H1 (cell line): ENCODE measurements at regions not wholly inside any gene's neighbourhood (a gene's known extent, or its start where the extent isn't known, plus 50 kb on each side); places are given as distances from the start of the nearest gene placed in this dataset.

Source experiments
- CTCF ChIA-PET: fragments of 300-600 bp; sonication (Branson Sonifier 250); formaldehyde crosslinking; loops from one replicate; lab custom pipeline; 2021; ENCODE audit not compliant: partially characterized antibody; lab: Charles Lee
- POLR2A ChIA-PET: fragments of 300-600 bp; sonication (Branson Sonifier 250); formaldehyde crosslinking; loops from one replicate; lab custom pipeline; 2021; ENCODE audit warnings: inconsistent platforms; ENCODE audit not compliant: partially characterized antibody; lab: Charles Lee
- DNase-seq, 2 experiments: peaks; one replicate each; pipeline versions ENCODE4 v3.0.0 to v3.0.0-alpha.2; 2010 to 2022; ENCODE audit warnings: low spot score in 2 of 2, low read depth in 1 of 2, mixed read lengths in 1 of 2
- FAIRE-seq: peaks from 2 replicates; lab custom pipeline; 2011; peaks lifted over from hg19 to GRCh38; lab: Jason Lieb, UNC
- H2AFZ ChIP-seq: 2 replicates; pipeline ENCODE4 v1.8.1; 2012; ENCODE audit warnings: low read length, inconsistent platforms
- H2AK5ac ChIP-seq: 2 replicates; pipeline ENCODE4 v1.6.1; 2013; ENCODE audit warnings: low read depth, low read length
- H2BK120ac ChIP-seq: replicated peaks from 2 replicates; pipeline ENCODE3; 2013; ENCODE audit warnings: low read depth, low read length, inconsistent platforms
- H2BK12ac ChIP-seq: 2 replicates; pipeline ENCODE4 v1.6.1; 2013; ENCODE audit warnings: low read depth, low read length
- H2BK15ac ChIP-seq: 2 replicates; pipeline ENCODE4 v1.6.1; 2013; ENCODE audit warnings: low read length
- H2BK20ac ChIP-seq: 2 replicates; pipeline ENCODE4 v1.6.1; 2013; ENCODE audit warnings: low read length
- H2BK5ac ChIP-seq: 2 replicates; pipeline ENCODE4 v1.6.1; 2013; ENCODE audit warnings: low read depth, low read length
- H3K14ac ChIP-seq: 2 replicates; pipeline ENCODE4 v1.6.1; 2013; ENCODE audit warnings: inconsistent platforms; ENCODE audit not compliant: insufficient read length
- H3K18ac ChIP-seq: 2 replicates; pipeline ENCODE4 v1.6.1; 2013; ENCODE audit warnings: low read length; ENCODE audit errors: extremely low read depth
- H3K23ac ChIP-seq: 2 replicates; pipeline ENCODE4 v1.6.1; 2013; ENCODE audit warnings: inconsistent platforms; ENCODE audit not compliant: insufficient read length
- H3K23me2 ChIP-seq: 2 replicates; pipeline ENCODE4 v1.6.1; 2013; ENCODE audit warnings: low read depth, low read length
- H3K27ac ChIP-seq: 2 replicates; pipeline ENCODE4 v1.6.1; 2011; ENCODE audit warnings: low read depth, low read length, inconsistent platforms
- H3K27me3 ChIP-seq, 4 experiments: replicated peaks in 1 of 4; 1 replicate in 1 of 4; 2 replicates in 3 of 4; pipeline versions ENCODE4 v1.6.1 to v1.8.1; 2011 to 2013; ENCODE audit warnings: low read length in 3 of 4, mild to moderate bottlenecking in 3 of 4, inconsistent platforms in 2 of 4, mixed read lengths in 2 of 4, moderate library complexity in 1 of 4; ENCODE audit not compliant: control insufficient read depth in 3 of 4, insufficient read depth in 3 of 4; ENCODE audit errors: extremely low read depth in 1 of 4
- H3K36me3 ChIP-seq, 4 experiments: 2 replicates each; pipeline versions ENCODE4 v1.6.1 to v1.8.1; 2011 to 2013; ENCODE audit warnings: mild to moderate bottlenecking in 4 of 4, low read length in 3 of 4, moderate library complexity in 2 of 4, control low read depth in 1 of 4, inconsistent platforms in 1 of 4; ENCODE audit not compliant: insufficient read depth in 4 of 4, control insufficient read depth in 2 of 4
- H3K4ac ChIP-seq: replicated peaks from 2 replicates; pipeline ENCODE3; 2013; ENCODE audit warnings: low read length, low read depth, mixed read lengths, inconsistent platforms; ENCODE audit not compliant: insufficient read length
- H3K4me1 ChIP-seq, 4 experiments: replicated peaks in 1 of 4; 1 replicate in 1 of 4; 2 replicates in 3 of 4; pipeline versions ENCODE4 v1.6.1 to v1.8.1; 2011 to 2013; ENCODE audit warnings: low read length in 3 of 4, inconsistent platforms in 2 of 4, mixed read lengths in 1 of 4; ENCODE audit not compliant: insufficient read depth in 4 of 4, control insufficient read depth in 3 of 4
- H3K4me2 ChIP-seq, 2 experiments: 2 replicates each; pipeline versions ENCODE4 v1.6.1 to v1.8.1; 2011 to 2013; ENCODE audit warnings: low read depth in 2 of 2, low read length in 2 of 2, control low read depth in 1 of 2, inconsistent platforms in 1 of 2, mild to moderate bottlenecking in 1 of 2; ENCODE audit not compliant: insufficient read depth in 1 of 2
- H3K4me3 ChIP-seq, 4 experiments: fragments of 200-600, 300-600 bp in 1 of 4; sonication (generic), shearing (Covaris generic), sonication (Bioruptor Twin) in 1 of 4; 2 replicates each; pipeline versions ENCODE4 v1.5.1 to v1.8.1; 2011 to 2016; ENCODE audit warnings: low read length in 4 of 4, low read depth in 3 of 4, control low read depth in 2 of 4, inconsistent platforms in 2 of 4, mild to moderate bottlenecking in 2 of 4, mixed read lengths in 1 of 4, moderate library complexity in 1 of 4; ENCODE audit not compliant: insufficient read depth in 2 of 4; ENCODE audit errors: extremely low read depth in 1 of 4
- H3K56ac ChIP-seq: replicated peaks from 2 replicates; pipeline ENCODE3; 2013; ENCODE audit warnings: low read depth, mild to moderate bottlenecking, mixed read lengths, low read length, inconsistent platforms; ENCODE audit not compliant: insufficient read length
- H3K79me1 ChIP-seq: 2 replicates; pipeline ENCODE4 v1.6.1; 2013; ENCODE audit warnings: low read depth, low read length, control low read depth
- H3K79me2 ChIP-seq, 2 experiments: 2 replicates each; pipeline versions ENCODE4 v1.6.1 to v1.8.1; 2012 to 2013; ENCODE audit warnings: low read length in 2 of 2, mild to moderate bottlenecking in 2 of 2, inconsistent platforms in 1 of 2; ENCODE audit not compliant: insufficient read depth in 2 of 2, control insufficient read depth in 1 of 2
- H3K9ac ChIP-seq, 4 experiments: replicated peaks in 1 of 4; 1 replicate in 1 of 4; 2 replicates in 3 of 4; pipeline versions ENCODE4 v1.6.1 to v1.8.1; 2011 to 2013; ENCODE audit warnings: low read depth in 3 of 4, low read length in 3 of 4, control low read depth in 2 of 4, mild to moderate bottlenecking in 2 of 4, moderate library complexity in 2 of 4, inconsistent platforms in 1 of 4; ENCODE audit errors: extremely low read depth in 1 of 4
- H3K9me3 ChIP-seq, 2 experiments: 2 replicates each; pipeline versions ENCODE4 v1.6.1 to v1.8.1; 2012 to 2013; ENCODE audit warnings: mild to moderate bottlenecking in 2 of 2, moderate library complexity in 2 of 2, control low read depth in 1 of 2, inconsistent platforms in 1 of 2, low read depth in 1 of 2, low read length in 1 of 2, mixed read lengths in 1 of 2; ENCODE audit not compliant: insufficient read depth in 2 of 2
- H4K20me1 ChIP-seq, 2 experiments: replicated peaks in 1 of 2; 2 replicates each; pipeline versions ENCODE3 to v1.8.1; 2011 to 2013; ENCODE audit warnings: inconsistent platforms in 2 of 2, low read length in 2 of 2, mild to moderate bottlenecking in 1 of 2; ENCODE audit not compliant: insufficient read depth in 2 of 2, control insufficient read depth in 1 of 2
- H4K5ac ChIP-seq: 2 replicates; pipeline ENCODE4 v1.6.1; 2013; ENCODE audit warnings: low read length, low read depth, mixed read lengths, inconsistent platforms; ENCODE audit not compliant: insufficient read length
- H4K8ac ChIP-seq: 2 replicates; pipeline ENCODE4 v1.8.0; 2013; ENCODE audit warnings: mild to moderate bottlenecking, moderate library complexity, low read length, inconsistent platforms; ENCODE audit not compliant: insufficient read depth; ENCODE audit errors: extremely low read depth
- H4K91ac ChIP-seq: replicated peaks from 2 replicates; pipeline ENCODE3; 2013; ENCODE audit warnings: low read length, mixed read lengths, inconsistent platforms; ENCODE audit not compliant: insufficient read length
- BRCA1 ChIP-seq: IDR thresholded peaks from 2 replicates; pipeline ENCODE4 v1.6.1; 2012; ENCODE audit warnings: low read depth, low read length, improper control_type of control experiment
- CREB1 ChIP-seq: IDR thresholded peaks from 2 replicates; pipeline ENCODE4 v1.6.1; 2012; ENCODE audit warnings: inconsistent platforms
- HDAC6 ChIP-seq: IDR thresholded peaks from one replicate; pipeline ENCODE4 v1.7.1; 2012; ENCODE audit warnings: low read depth, mild to moderate bottlenecking, inconsistent platforms, low read length, moderate library complexity
- POU5F1 ChIP-seq: IDR thresholded peaks from 2 replicates; pipeline ENCODE4 v1.6.1; 2011; ENCODE audit warnings: low read depth, mild to moderate bottlenecking, low read length, moderate library complexity
- SP4 ChIP-seq: IDR thresholded peaks from 2 replicates; pipeline ENCODE4 v1.6.1; 2012; ENCODE audit warnings: low read length, inconsistent platforms
- TCF12 ChIP-seq: IDR thresholded peaks from 2 replicates; pipeline ENCODE4 v1.6.1; 2011; ENCODE audit warnings: low read depth, mild to moderate bottlenecking, low read length
- ZNF274 ChIP-seq: IDR thresholded peaks from 2 replicates; pipeline ENCODE4 v1.7.0; 2012; ENCODE audit warnings: low read length, borderline replicate concordance; ENCODE audit errors: extremely low read depth
- TF ChIP-seq, protein P1 (sequence below): IDR thresholded peaks from 2 replicates; pipeline ENCODE4 v1.6.1; 2012; ENCODE audit warnings: inconsistent platforms

DNA sequence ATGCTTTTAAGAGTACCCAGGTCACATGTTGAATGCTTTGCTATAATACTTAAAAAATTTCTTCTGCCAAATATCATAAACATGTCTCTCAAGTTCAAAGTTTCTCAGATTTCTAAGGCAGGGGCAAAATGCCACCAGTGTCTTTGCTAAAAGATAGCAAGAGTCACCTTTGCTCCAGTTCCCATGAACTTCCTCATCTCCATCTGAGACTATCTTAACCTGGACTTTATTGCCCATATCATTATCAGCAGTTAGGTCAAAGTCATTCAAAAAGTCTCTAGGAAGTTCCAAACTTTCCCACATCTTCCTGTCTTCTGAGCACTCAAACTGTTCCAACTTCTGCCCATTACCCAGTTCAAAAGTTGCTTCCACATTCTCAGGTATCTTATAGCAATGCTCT is 307.6 kb upstream of the TNC start:
- no peak overlapping the region for H3K56ac ChIP-seq
- FAIRE-seq, result no peak
- H3K4me3 ChIP-seq, result no peak overlapping the region

More for the DNA sequence above, 307.6 kb upstream of the TNC start:
- H3K18ac ChIP-seq, result no peak overlapping the region
- H3K23me2 ChIP-seq, result no peaks in the 10 kb centered on the region
- H3K79me2 ChIP-seq, result no peaks in the 10 kb centered on the region
- H2BK5ac ChIP-seq, result no peak overlapping the region
- no peak overlapping the region for H2AK5ac ChIP-seq
- H2BK12ac ChIP-seq, result no peak overlapping the region
- H3K4me2 ChIP-seq, result no peak overlapping the region
- H3K4me1 ChIP-seq, result no peaks in the 10 kb centered on the region
- no peak overlapping the region for H3K23ac ChIP-seq
- H3K4ac ChIP-seq, result no peak overlapping the region
- no peak overlapping the region for H3K27ac ChIP-seq
- H3K36me3 ChIP-seq, result no peaks in the 10 kb centered on the region
- H3K9ac ChIP-seq, result no peak overlapping the region
- H4K20me1 ChIP-seq, result no peaks in the 10 kb centered on the region
- H2BK15ac ChIP-seq, result no peak overlapping the region
- ChIA-PET POLR2A (no interaction called here), CTCF (no interaction called here)
- no peaks in the 10 kb centered on the region for H3K79me1 ChIP-seq
- H4K8ac ChIP-seq, result no peak overlapping the region
- no peak overlapping the region for H2AFZ ChIP-seq
- no peak overlapping the region for H2BK20ac ChIP-seq
- H4K91ac ChIP-seq, result no peak overlapping the region
- no peak overlapping the region for H3K14ac ChIP-seq
- H3K27me3 ChIP-seq, result no peaks in the 10 kb centered on the region
- no peak overlapping the region for H4K5ac ChIP-seq
- TF ChIP-seq POU5F1 (no peak), CREB1 (no peak), HDAC6 (no peak), TCF12 (no peak), BRCA1 (no peak), SP4 (no peak), ZNF274 (no peak)
- TF ChIP-seq, protein P1, sequence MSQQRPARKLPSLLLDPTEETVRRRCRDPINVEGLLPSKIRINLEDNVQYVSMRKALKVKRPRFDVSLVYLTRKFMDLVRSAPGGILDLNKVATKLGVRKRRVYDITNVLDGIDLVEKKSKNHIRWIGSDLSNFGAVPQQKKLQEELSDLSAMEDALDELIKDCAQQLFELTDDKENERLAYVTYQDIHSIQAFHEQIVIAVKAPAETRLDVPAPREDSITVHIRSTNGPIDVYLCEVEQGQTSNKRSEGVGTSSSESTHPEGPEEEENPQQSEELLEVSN, result no peak
- TF ChIP-seq, all 59 proteins: peak for 0
- no peak for DNase-seq
- Histone ChIP-seq H3K9me3 (peaks cover 9 to 17% of the 10 kb centered on the region in 2 experiments), H2BK120ac (no peak overlapping the region)
